Loucy (cell line): ENCODE measurements at regions not wholly inside any gene's neighbourhood (a gene's known extent, or its start where the extent isn't known, plus 50 kb on each side); places are given as distances from the start of the nearest gene placed in this dataset.

Experiments
- EZH2phosphoT487 ChIP-seq: fragments of 200-600 bp; IDR thresholded peaks from 2 replicates; pipeline ENCODE4 v1.6.1; 2018; ENCODE audit warnings: antibody characterized with exemption, mild to moderate bottlenecking, moderate library complexity, borderline replicate concordance
- TF ChIP-seq, protein P1 (sequence below): fragments of 200-600 bp; sonication (generic); conservative IDR thresholded peaks from 2 replicates; pipeline ENCODE4 v1.5.1; 2014; ENCODE audit warnings: mild to moderate bottlenecking, antibody characterized with exemption, low read length

DNA sequence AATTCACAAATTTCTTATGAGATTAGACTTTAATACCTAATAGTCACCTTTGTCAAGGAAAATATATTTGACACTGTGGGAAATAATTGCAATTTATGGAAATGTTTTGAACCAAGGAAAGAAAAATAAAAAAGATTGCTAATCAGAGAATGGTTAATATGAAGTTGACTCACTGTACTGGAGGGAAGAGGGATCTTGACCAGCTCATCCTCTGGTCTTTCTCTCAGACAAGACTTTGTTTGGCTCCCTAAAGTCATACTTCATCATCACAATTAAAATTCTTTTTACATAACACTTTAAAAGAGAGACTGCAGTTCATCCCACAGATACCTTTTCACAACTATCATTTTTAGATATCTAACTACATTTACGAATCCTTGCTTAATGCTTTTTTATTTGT lies 538.5 kb upstream of the ZEB2 start:
- TF ChIP-seq, protein P1, sequence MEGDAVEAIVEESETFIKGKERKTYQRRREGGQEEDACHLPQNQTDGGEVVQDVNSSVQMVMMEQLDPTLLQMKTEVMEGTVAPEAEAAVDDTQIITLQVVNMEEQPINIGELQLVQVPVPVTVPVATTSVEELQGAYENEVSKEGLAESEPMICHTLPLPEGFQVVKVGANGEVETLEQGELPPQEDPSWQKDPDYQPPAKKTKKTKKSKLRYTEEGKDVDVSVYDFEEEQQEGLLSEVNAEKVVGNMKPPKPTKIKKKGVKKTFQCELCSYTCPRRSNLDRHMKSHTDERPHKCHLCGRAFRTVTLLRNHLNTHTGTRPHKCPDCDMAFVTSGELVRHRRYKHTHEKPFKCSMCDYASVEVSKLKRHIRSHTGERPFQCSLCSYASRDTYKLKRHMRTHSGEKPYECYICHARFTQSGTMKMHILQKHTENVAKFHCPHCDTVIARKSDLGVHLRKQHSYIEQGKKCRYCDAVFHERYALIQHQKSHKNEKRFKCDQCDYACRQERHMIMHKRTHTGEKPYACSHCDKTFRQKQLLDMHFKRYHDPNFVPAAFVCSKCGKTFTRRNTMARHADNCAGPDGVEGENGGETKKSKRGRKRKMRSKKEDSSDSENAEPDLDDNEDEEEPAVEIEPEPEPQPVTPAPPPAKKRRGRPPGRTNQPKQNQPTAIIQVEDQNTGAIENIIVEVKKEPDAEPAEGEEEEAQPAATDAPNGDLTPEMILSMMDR: no peak
- no peak for TF ChIP-seq EZH2phosphoT487
